C4-2B (cell line): ENCODE measurements at regions not wholly inside any gene's neighbourhood (a gene's known extent, or its start where the extent isn't known, plus 50 kb on each side); places are given as distances from the start of the nearest gene placed in this dataset.

Source experiments
- ZFX ChIP-seq: fragments of 450-650 bp; IDR thresholded peaks from 2 replicates; pipeline ENCODE4 v1.6.1; 2017
- TF ChIP-seq, protein P1 (sequence below): fragments of 450-650 bp; conservative IDR thresholded peaks from 2 replicates; pipeline ENCODE4 v1.5.1; 2017; ENCODE audit warnings: mild to moderate bottlenecking

DNA sequence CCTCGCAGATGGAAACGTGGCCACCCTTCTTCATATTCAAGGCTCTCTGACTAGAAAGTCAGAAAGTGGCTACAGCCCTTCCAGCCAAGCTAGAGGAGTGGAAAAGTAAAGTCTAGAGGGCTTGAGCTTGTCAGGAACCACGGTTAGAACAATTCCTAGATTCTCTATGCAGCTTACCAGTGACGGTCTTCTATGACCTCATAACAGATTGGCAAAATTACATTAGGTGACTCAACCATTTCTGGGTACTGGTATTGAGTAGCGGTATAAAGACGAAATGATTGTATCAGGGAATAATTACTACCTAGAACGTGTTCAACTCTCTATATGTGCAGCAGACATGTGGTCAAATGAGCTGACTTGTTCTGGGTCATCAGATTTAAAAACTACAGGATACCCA lies 155.0 kb upstream of the RUNX1 start:
- TF ChIP-seq, protein P1, sequence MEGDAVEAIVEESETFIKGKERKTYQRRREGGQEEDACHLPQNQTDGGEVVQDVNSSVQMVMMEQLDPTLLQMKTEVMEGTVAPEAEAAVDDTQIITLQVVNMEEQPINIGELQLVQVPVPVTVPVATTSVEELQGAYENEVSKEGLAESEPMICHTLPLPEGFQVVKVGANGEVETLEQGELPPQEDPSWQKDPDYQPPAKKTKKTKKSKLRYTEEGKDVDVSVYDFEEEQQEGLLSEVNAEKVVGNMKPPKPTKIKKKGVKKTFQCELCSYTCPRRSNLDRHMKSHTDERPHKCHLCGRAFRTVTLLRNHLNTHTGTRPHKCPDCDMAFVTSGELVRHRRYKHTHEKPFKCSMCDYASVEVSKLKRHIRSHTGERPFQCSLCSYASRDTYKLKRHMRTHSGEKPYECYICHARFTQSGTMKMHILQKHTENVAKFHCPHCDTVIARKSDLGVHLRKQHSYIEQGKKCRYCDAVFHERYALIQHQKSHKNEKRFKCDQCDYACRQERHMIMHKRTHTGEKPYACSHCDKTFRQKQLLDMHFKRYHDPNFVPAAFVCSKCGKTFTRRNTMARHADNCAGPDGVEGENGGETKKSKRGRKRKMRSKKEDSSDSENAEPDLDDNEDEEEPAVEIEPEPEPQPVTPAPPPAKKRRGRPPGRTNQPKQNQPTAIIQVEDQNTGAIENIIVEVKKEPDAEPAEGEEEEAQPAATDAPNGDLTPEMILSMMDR, result no peak
- no peak for TF ChIP-seq ZFX
